IgD-negative memory B cell (primary cell): ENCODE measurements at regions not wholly inside any gene's neighbourhood (a gene's known extent, or its start where the extent isn't known, plus 50 kb on each side); places are given as distances from the start of the nearest gene placed in this dataset.
"Not testable (repeated sequence)": the region's sequence is repeated elsewhere in the genome, so short reads cannot be mapped to it uniquely, and the experiment has no call there.

ENCODE experiments used
- H3K27ac Mint-ChIP-seq, 3 donors: one replicate each; pipeline ENCODE4 v1.8.0; 2020 to 2022; ENCODE audit warnings: mild to moderate bottlenecking in 3 of 3, mixed read lengths in 3 of 3, moderate library complexity in 1 of 3
- H3K27me3 Mint-ChIP-seq: one replicate; pipeline ENCODE4 v1.8.0; 2021; ENCODE audit warnings: mixed read lengths
- H3K36me3 Mint-ChIP-seq: one replicate; pipeline ENCODE4 v1.8.0; 2020; ENCODE audit warnings: mild to moderate bottlenecking, mixed read lengths
- H3K4me1 Mint-ChIP-seq, 3 donors: one replicate each; pipeline ENCODE4 v1.8.0; 2020 to 2022; ENCODE audit warnings: mixed read lengths in 3 of 3, mild to moderate bottlenecking in 1 of 3
- H3K4me3 Mint-ChIP-seq, 4 donors: one replicate each; pipeline ENCODE4 v1.8.0; 2020 to 2022; ENCODE audit warnings: mild to moderate bottlenecking in 4 of 4, mixed read lengths in 4 of 4, moderate library complexity in 3 of 4
- H3K9me3 Mint-ChIP-seq, 3 donors: one replicate each; pipeline ENCODE4 v1.8.0; 2020 to 2021; ENCODE audit warnings: mixed read lengths in 3 of 3, mild to moderate bottlenecking in 1 of 3

DNA sequence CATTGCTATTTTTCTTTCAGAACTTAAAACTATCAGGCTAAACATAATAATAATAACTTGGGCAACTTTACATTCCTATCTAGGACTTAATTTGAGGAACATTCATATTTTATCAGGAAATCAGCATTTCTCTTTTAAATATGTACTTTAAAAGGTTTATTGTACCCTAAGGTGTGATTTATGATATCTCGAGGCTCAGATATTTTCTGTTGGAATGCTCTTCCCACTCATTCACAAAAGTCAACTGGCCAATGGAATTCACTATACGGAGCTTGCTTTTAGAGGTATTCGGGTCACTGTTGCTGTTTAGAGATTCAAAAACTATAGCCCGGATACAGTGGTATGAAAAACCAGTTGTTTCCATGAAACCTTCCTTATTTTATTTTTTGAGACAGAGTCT is 328.3 kb downstream of the GBA3 start:
- H3K9me3 Mint-ChIP-seq, result peaks cover 0 to 10% (median 2%) of the 10 kb centered on the region in 3 donors
- no peaks in the 10 kb centered on the region for H3K36me3 Mint-ChIP-seq
- no peak overlapping the region for H3K27ac Mint-ChIP-seq
- H3K4me3 Mint-ChIP-seq, result no peak overlapping the region
- no peaks in the 10 kb centered on the region for H3K4me1 Mint-ChIP-seq
- no peaks in the 10 kb centered on the region for H3K27me3 Mint-ChIP-seq

DNA sequence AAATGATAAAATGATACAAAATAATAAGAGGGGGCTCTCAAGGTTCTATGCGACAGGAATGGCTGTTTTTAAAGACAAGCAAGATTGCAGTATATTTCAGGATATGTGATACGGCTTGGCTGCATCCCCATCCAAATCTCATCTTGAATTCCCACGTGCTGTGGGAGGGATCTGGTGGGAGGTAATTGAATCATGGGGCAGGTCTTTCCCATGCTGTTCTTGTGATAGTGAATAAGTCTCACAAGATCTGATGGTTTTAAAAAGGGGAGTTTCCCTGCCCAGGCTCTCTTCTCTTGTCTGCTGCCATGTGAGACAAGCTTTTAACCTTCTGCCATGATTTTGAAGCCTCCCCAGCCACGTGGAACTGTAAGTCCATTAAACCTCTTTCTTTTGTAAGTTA is 327.7 kb downstream of the GBA3 start:
- not testable (repeated sequence) for H3K36me3 Mint-ChIP-seq, H3K9me3 Mint-ChIP-seq, H3K4me1 Mint-ChIP-seq, H3K4me3 Mint-ChIP-seq, H3K27me3 Mint-ChIP-seq, H3K27ac Mint-ChIP-seq

DNA sequence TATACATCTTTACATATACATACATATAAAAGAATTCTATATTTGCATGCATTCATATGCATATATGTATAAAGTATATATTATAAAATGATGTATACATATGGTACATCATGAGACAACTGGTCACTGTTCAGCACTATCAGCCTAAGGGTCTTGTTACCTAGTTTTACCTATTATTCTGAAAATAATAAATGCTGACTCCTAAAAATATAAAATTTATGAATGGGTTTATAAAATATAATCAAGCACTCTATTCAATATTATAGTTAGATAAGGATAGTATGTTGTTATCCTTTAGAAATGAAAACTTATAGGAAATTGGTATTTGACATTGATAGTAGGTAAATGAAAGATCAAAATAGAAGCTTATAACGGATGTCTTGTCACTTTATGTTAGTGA is 324.2 kb downstream of the GBA3 start:
- Mint-ChIP-seq H3K4me3 (no peak overlapping the region), H3K27ac (no peak overlapping the region), H3K4me1 (no peaks in the 10 kb centered on the region), H3K9me3 (no peaks in the 10 kb centered on the region), H3K27me3 (no peaks in the 10 kb centered on the region), H3K36me3 (no peaks in the 10 kb centered on the region)

DNA sequence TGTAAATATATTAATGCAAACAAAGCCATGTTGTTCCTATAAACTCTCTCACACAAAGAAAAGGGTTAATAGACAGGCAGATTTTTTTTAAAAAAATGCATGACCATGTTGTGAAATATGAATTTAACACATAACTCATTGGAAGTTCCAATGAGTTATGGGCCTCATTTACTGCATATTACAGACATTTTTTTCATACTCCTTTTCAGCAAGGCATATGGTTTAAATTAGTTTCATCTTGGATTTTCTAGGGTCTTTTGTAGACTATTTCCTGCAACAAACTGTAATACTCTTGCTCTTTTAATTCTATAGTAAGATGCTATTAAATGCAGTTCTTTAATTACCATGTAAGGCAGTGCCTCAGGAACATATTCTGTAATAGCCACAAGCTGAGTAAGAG is 323.1 kb downstream of the GBA3 start:
- Mint-ChIP-seq H3K27me3 (no peaks in the 10 kb centered on the region), H3K4me1 (no peaks in the 10 kb centered on the region), H3K27ac (no peak overlapping the region), H3K36me3 (no peaks in the 10 kb centered on the region), H3K9me3 (no peaks in the 10 kb centered on the region), H3K4me3 (no peak overlapping the region)

DNA sequence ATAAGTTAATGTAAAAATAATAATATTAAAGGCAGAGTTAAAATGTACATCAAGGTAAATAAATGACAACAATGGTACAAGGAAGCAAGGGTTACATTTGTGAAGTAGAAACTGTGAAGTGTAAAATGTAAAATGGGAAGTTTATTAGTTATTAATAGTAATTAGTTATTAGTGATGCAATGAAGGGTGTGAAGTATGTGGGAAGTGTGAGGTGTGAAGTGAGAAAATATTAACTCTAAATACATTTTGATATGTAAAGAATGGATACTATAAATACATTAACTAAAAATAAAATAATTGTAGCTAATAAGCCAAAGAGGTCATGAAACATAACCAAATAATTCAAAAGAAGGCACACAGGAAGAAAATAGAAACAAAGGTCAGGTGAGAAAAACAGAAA is 316.4 kb downstream of the GBA3 start:
- no peaks in the 10 kb centered on the region for H3K36me3 Mint-ChIP-seq
- no peak overlapping the region for H3K4me3 Mint-ChIP-seq
- no peaks in the 10 kb centered on the region for H3K27me3 Mint-ChIP-seq
- no peak overlapping the region for H3K27ac Mint-ChIP-seq
- peaks cover 0 to 2% (median 0%) of the 10 kb centered on the region in 3 donors for H3K9me3 Mint-ChIP-seq
- no peaks in the 10 kb centered on the region for H3K4me1 Mint-ChIP-seq

DNA sequence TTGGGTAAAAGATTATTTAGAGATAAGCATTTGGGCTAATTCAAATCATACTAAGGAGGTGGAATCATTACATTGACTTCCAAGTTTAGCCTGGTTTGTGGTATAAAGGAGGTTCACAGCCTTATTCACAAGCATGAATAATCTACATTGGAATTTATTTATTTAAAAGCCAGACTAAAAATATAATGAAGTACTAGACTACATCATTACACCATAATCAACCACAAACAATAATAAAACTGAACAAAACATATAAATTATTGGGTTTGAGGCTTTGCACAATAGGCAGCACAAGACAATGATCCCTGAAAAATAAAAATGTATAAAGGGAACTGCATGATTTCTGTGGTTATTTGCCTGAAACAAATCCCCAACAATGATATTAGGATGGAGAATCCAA is 314.0 kb downstream of the GBA3 start:
- no peaks in the 10 kb centered on the region for H3K27me3 Mint-ChIP-seq
- H3K27ac Mint-ChIP-seq, result no peak overlapping the region
- H3K4me3 Mint-ChIP-seq, result no peak overlapping the region
- H3K36me3 Mint-ChIP-seq, result no peaks in the 10 kb centered on the region
- H3K9me3 Mint-ChIP-seq, result peaks cover 0 to 2% (median 0%) of the 10 kb centered on the region in 3 donors
- no peaks in the 10 kb centered on the region for H3K4me1 Mint-ChIP-seq

DNA sequence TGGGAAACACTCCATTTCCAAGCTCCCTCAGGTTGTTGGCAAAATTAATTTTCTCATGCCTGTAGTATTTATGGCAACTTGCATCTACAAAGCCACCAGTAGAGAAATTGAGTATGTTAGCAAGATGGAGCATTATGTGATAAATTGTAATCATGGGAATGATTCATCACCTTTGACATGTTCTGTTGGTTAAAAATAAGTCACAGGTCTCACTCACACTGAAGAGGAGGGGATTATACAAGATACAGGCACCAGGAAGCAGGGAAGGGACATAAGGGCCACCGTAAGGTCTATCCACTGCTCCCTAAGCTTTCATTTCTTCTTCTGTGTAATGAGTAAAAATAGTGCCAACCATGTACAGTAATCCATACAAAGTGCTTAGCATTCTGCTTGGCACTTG is 313.0 kb downstream of the GBA3 start:
- H3K4me3 Mint-ChIP-seq, result no peak overlapping the region
- no peaks in the 10 kb centered on the region for H3K27me3 Mint-ChIP-seq
- no peak overlapping the region for H3K27ac Mint-ChIP-seq
- no peaks in the 10 kb centered on the region for H3K4me1 Mint-ChIP-seq
- peaks cover 0 to 2% (median 0%) of the 10 kb centered on the region in 3 donors for H3K9me3 Mint-ChIP-seq
- no peaks in the 10 kb centered on the region for H3K36me3 Mint-ChIP-seq

DNA sequence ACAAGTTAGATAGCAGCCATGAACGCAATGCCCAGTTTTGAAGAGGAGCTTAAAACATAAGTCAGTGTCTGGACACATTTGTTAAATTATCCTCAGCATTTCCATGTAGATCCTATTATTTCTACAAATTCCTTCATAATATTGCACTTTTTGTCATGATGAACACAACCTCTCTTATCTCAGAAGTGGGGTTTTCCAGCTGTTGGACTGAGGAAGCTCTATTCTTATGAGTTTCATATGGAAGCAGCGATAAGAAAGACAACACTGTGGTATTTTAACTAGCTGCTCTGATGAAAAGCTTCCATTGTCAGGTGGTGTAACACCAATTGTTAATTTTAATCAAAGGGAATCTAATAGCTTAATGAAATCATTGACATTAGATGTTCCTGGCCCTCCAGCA is 308.7 kb downstream of the GBA3 start:
- Mint-ChIP-seq H3K27ac (no peak overlapping the region), H3K27me3 (no peaks in the 10 kb centered on the region), H3K9me3 (peaks cover 0 to 10% (median 2%) of the 10 kb centered on the region in 3 donors), H3K4me1 (no peaks in the 10 kb centered on the region), H3K36me3 (no peaks in the 10 kb centered on the region), H3K4me3 (no peak overlapping the region)

DNA sequence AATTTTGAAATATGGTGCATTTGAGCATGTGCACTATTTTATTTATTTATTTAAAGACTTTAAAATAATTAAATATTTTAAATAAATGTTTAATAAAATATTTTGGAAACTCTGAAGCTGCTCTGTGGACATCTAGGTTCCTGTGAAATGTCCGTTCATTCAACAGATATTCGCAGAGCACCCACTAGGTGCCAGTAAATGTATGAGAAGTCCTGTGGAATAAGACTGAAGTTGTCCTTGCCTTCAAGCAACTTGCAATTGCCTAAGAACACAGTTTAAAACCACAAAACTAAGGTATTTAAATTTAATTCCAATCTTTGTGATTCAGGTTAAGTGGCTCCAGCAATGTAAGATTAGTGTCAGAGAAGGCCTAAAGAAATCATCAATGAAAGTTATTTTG is 306.7 kb downstream of the GBA3 start:
- H3K9me3 Mint-ChIP-seq, result peaks cover 0 to 20% (median 3%) of the 10 kb centered on the region in 3 donors
- no peaks in the 10 kb centered on the region for H3K36me3 Mint-ChIP-seq
- H3K4me3 Mint-ChIP-seq, result no peak overlapping the region

DNA sequence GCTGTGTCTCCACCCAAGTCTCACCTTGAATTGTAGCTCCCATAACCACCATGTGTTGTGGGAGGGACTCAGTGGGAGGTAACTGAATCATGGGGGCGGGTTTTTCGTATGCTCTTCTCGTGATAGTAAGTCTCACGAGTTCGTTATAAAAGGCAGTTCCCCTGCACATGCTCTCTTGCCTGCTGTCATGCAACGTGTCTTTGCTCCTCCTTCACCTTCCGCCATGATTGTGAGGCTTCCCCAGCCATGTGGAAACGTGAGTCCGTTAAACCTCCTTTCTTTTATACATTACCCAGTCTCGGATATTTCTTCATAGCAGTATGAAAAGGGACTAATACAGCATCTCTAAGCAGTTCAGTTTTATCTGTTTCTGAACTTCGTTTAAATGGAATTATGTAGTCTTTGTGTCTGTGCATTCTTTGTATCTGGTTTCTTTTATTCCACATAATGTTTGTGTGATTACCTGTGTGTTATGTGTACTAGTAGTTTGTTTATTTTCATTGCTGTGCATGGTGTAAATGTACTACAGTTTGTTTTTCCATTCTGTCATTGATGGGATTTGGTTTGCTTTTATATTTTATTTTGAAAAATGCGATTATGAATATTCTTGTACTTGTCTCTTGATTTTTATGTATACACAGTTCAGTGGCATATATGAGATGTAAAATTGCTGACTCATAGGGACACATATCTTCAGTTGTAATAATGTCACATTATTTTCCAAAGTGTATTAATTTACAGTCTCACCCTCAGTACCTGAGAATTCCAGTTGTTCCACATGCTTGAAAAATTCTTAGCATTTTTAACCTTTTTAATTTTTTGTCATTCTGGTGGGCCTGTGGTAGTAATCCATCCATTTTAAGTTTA is 304.9 kb downstream of the GBA3 start:
- no peaks in the 10 kb centered on the region for H3K27me3 Mint-ChIP-seq
- no peak overlapping the region for H3K27ac Mint-ChIP-seq
- no peak overlapping the region for H3K4me3 Mint-ChIP-seq
- no peaks in the 10 kb centered on the region for H3K36me3 Mint-ChIP-seq
- H3K4me1 Mint-ChIP-seq, result no peaks in the 10 kb centered on the region
- H3K9me3 Mint-ChIP-seq, result peaks cover 0 to 17% (median 3%) of the 10 kb centered on the region in 3 donors

More for the DNA sequence above, 306.7 kb downstream of the GBA3 start:
- Mint-ChIP-seq H3K27ac (no peak overlapping the region), H3K27me3 (no peaks in the 10 kb centered on the region), H3K4me1 (no peaks in the 10 kb centered on the region)

DNA sequence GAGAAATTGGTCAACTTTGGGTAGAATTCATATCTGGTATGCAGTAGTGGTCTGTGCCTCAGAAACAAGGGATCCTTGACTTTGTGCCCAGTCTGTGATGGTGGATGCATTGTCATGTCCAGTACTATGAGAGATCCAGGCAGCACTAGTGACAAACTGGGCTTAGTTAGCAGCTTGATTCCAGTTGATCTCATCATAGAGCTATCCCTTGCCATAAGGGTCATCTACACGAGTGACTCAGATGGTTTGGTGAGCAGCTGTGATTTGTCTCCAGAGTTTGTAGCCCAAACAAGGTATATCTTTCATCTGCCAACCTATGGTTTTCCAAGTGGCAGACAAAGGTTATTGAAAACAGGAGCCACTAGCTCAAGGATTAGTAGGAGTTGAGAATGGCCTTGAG is 298.8 kb downstream of the GBA3 start:
- Mint-ChIP-seq H3K4me1 (no peaks in the 10 kb centered on the region), H3K27me3 (no peaks in the 10 kb centered on the region), H3K36me3 (no peaks in the 10 kb centered on the region), H3K27ac (no peak overlapping the region), H3K9me3 (peaks cover 0 to 17% (median 2%) of the 10 kb centered on the region in 3 donors), H3K4me3 (no peak overlapping the region)

DNA sequence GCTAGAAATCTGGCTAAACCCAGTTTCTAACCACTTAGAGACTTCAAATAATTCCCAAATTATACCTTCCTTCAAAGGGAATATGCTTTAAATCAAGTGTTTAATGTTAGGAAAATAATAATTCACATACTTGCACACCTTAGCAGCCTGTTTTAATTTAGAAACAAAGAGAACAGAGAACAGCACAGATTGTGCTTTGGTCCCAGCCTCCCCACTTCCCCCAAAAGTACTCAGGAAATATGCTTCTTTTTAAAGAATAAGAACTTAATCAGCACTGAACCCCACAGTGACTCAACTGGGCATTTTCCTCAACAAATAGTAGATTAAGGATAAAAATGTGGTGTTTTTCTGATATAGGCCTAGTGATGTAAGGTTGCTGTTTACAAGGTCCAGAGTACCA is 295.8 kb downstream of the GBA3 start:
- no peaks in the 10 kb centered on the region for H3K4me1 Mint-ChIP-seq
- H3K27me3 Mint-ChIP-seq, result no peaks in the 10 kb centered on the region
- H3K27ac Mint-ChIP-seq, result no peak overlapping the region
- peaks cover 3 to 16% (median 8%) of the 10 kb centered on the region in 3 donors for H3K9me3 Mint-ChIP-seq
- no peaks in the 10 kb centered on the region for H3K36me3 Mint-ChIP-seq
- no peak overlapping the region for H3K4me3 Mint-ChIP-seq

DNA sequence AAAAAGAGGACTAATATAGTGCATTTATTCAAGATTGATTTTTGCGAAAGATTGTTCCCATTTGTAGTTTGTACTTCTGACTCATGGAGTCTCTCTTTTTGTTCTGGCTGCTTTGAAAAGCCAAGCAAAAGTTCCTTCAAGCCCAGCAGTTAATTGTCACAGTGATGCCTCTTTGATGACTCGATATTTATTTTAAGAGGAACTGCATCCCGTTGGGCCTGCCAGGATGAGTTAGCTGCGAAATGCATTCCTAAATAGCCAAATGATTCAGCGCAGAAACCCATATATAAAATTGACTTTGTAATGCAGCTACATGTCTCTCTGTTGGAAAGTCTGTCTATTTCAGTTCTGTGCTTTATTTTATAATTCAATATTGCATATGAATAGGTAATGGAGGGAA is 295.1 kb downstream of the GBA3 start:
- Mint-ChIP-seq H3K4me3 (no peak overlapping the region), H3K36me3 (no peaks in the 10 kb centered on the region), H3K27ac (no peak overlapping the region), H3K4me1 (no peaks in the 10 kb centered on the region), H3K27me3 (no peaks in the 10 kb centered on the region), H3K9me3 (peaks cover 3 to 18% (median 8%) of the 10 kb centered on the region in 3 donors)

DNA sequence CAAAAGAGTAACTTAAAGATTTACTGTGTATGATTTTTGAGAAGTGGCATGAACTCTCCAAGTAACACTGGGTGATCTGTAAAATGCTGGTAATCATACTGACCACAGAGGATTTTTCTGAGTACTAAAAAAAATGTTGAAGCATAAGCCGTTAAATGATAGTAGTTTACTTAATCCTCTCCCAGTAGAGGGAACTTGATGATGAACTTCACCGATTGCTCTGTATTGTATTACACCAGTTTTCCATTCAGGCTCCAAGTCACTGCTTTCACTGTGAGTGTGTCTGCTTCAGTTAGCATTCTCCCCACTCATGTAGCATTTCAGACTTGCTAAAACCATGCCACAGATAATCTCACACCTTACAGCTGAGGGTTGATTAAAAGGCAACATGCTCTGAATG is 294.1 kb downstream of the GBA3 start:
- H3K9me3 Mint-ChIP-seq, result peaks cover 3 to 23% (median 8%) of the 10 kb centered on the region in 3 donors
- no peak overlapping the region for H3K27ac Mint-ChIP-seq
- H3K27me3 Mint-ChIP-seq, result no peaks in the 10 kb centered on the region
- no peaks in the 10 kb centered on the region for H3K4me1 Mint-ChIP-seq
- no peak overlapping the region for H3K4me3 Mint-ChIP-seq
- H3K36me3 Mint-ChIP-seq, result no peaks in the 10 kb centered on the region

DNA sequence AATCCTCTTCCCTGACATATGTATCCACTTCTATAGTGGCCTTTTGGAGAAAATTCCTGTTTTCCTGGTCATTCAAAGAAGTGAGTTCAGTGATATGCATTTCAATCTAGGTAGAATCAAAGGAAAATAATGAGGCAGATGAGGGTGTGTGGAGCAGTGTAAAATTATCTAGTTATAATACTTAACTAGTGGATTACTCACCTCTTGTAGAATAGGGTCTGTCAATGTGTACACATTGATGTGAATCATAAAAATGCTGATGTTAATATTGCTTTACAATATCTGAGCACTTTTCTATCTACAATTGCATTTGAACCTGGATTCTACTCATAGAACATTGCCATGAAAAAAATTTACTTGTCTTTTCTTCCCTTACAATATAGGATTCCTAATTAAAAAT is 293.5 kb downstream of the GBA3 start:
- H3K27me3 Mint-ChIP-seq, result no peaks in the 10 kb centered on the region
- H3K9me3 Mint-ChIP-seq, result peaks cover 3 to 24% (median 8%) of the 10 kb centered on the region in 3 donors
- H3K36me3 Mint-ChIP-seq, result no peaks in the 10 kb centered on the region
- no peak overlapping the region for H3K27ac Mint-ChIP-seq
- H3K4me3 Mint-ChIP-seq, result no peak overlapping the region
- no peaks in the 10 kb centered on the region for H3K4me1 Mint-ChIP-seq

DNA sequence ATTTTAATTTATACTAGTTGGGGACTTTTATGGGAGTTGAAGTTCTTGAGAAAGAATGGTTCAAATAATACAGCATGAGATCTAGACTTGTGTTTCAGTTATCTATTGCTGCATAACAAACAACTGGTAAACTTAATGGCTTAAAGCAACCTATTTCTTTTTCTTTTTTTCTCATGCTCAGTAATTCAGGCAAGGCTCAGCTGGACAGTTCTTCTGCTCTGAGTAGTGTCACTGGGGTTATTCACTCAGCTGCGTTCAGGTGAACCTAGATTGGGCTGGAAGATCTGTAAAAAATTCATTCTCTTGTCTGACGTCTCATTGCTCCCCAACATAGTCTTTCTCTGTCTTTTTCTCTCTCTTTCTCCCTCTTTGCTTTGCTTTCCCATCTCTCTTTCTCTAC is 291.7 kb downstream of the GBA3 start:
- no peak overlapping the region for H3K4me3 Mint-ChIP-seq
- no peaks in the 10 kb centered on the region for H3K27me3 Mint-ChIP-seq
- H3K36me3 Mint-ChIP-seq, result no peaks in the 10 kb centered on the region
- H3K4me1 Mint-ChIP-seq, result no peaks in the 10 kb centered on the region
- peaks cover 5 to 31% (median 8%) of the 10 kb centered on the region in 3 donors for H3K9me3 Mint-ChIP-seq
- H3K27ac Mint-ChIP-seq, result no peak overlapping the region
